H1 (cell line): ENCODE measurements at regions not wholly inside any gene's neighbourhood (a gene's known extent, or its start where the extent isn't known, plus 50 kb on each side); places are given as distances from the start of the nearest gene placed in this dataset.

Experiments
- CTCF ChIA-PET: fragments of 300-600 bp; sonication (Branson Sonifier 250); formaldehyde crosslinking; loops from one replicate; lab custom pipeline; 2021; ENCODE audit not compliant: partially characterized antibody; lab: Charles Lee
- POLR2A ChIA-PET: fragments of 300-600 bp; sonication (Branson Sonifier 250); formaldehyde crosslinking; loops from one replicate; lab custom pipeline; 2021; ENCODE audit warnings: inconsistent platforms; ENCODE audit not compliant: partially characterized antibody; lab: Charles Lee
- DNase-seq, 2 experiments: peaks; one replicate each; pipeline versions ENCODE4 v3.0.0 to v3.0.0-alpha.2; 2010 to 2022; ENCODE audit warnings: low spot score in 2 of 2, low read depth in 1 of 2, mixed read lengths in 1 of 2
- FAIRE-seq: peaks from 2 replicates; lab custom pipeline; 2011; peaks lifted over from hg19 to GRCh38; lab: Jason Lieb, UNC
- H2AFZ ChIP-seq: 2 replicates; pipeline ENCODE4 v1.8.1; 2012; ENCODE audit warnings: low read length, inconsistent platforms
- H2AK5ac ChIP-seq: 2 replicates; pipeline ENCODE4 v1.6.1; 2013; ENCODE audit warnings: low read depth, low read length
- H2BK120ac ChIP-seq: replicated peaks from 2 replicates; pipeline ENCODE3; 2013; ENCODE audit warnings: low read depth, low read length, inconsistent platforms
- H2BK12ac ChIP-seq: 2 replicates; pipeline ENCODE4 v1.6.1; 2013; ENCODE audit warnings: low read depth, low read length
- H2BK15ac ChIP-seq: 2 replicates; pipeline ENCODE4 v1.6.1; 2013; ENCODE audit warnings: low read length
- H2BK20ac ChIP-seq: 2 replicates; pipeline ENCODE4 v1.6.1; 2013; ENCODE audit warnings: low read length
- H2BK5ac ChIP-seq: 2 replicates; pipeline ENCODE4 v1.6.1; 2013; ENCODE audit warnings: low read depth, low read length
- H3K14ac ChIP-seq: 2 replicates; pipeline ENCODE4 v1.6.1; 2013; ENCODE audit warnings: inconsistent platforms; ENCODE audit not compliant: insufficient read length
- H3K18ac ChIP-seq: 2 replicates; pipeline ENCODE4 v1.6.1; 2013; ENCODE audit warnings: low read length; ENCODE audit errors: extremely low read depth
- H3K23ac ChIP-seq: 2 replicates; pipeline ENCODE4 v1.6.1; 2013; ENCODE audit warnings: inconsistent platforms; ENCODE audit not compliant: insufficient read length
- H3K23me2 ChIP-seq: 2 replicates; pipeline ENCODE4 v1.6.1; 2013; ENCODE audit warnings: low read depth, low read length
- H3K27ac ChIP-seq: 2 replicates; pipeline ENCODE4 v1.6.1; 2011; ENCODE audit warnings: low read depth, low read length, inconsistent platforms
- H3K27me3 ChIP-seq, 4 experiments: replicated peaks in 1 of 4; 1 replicate in 1 of 4; 2 replicates in 3 of 4; pipeline versions ENCODE4 v1.6.1 to v1.8.1; 2011 to 2013; ENCODE audit warnings: low read length in 3 of 4, mild to moderate bottlenecking in 3 of 4, inconsistent platforms in 2 of 4, mixed read lengths in 2 of 4, moderate library complexity in 1 of 4; ENCODE audit not compliant: control insufficient read depth in 3 of 4, insufficient read depth in 3 of 4; ENCODE audit errors: extremely low read depth in 1 of 4
- H3K36me3 ChIP-seq, 4 experiments: 2 replicates each; pipeline versions ENCODE4 v1.6.1 to v1.8.1; 2011 to 2013; ENCODE audit warnings: mild to moderate bottlenecking in 4 of 4, low read length in 3 of 4, moderate library complexity in 2 of 4, control low read depth in 1 of 4, inconsistent platforms in 1 of 4; ENCODE audit not compliant: insufficient read depth in 4 of 4, control insufficient read depth in 2 of 4
- H3K4ac ChIP-seq: replicated peaks from 2 replicates; pipeline ENCODE3; 2013; ENCODE audit warnings: low read length, low read depth, mixed read lengths, inconsistent platforms; ENCODE audit not compliant: insufficient read length
- H3K4me1 ChIP-seq, 4 experiments: replicated peaks in 1 of 4; 1 replicate in 1 of 4; 2 replicates in 3 of 4; pipeline versions ENCODE4 v1.6.1 to v1.8.1; 2011 to 2013; ENCODE audit warnings: low read length in 3 of 4, inconsistent platforms in 2 of 4, mixed read lengths in 1 of 4; ENCODE audit not compliant: insufficient read depth in 4 of 4, control insufficient read depth in 3 of 4
- H3K4me2 ChIP-seq, 2 experiments: 2 replicates each; pipeline versions ENCODE4 v1.6.1 to v1.8.1; 2011 to 2013; ENCODE audit warnings: low read depth in 2 of 2, low read length in 2 of 2, control low read depth in 1 of 2, inconsistent platforms in 1 of 2, mild to moderate bottlenecking in 1 of 2; ENCODE audit not compliant: insufficient read depth in 1 of 2
- H3K4me3 ChIP-seq, 4 experiments: fragments of 200-600, 300-600 bp in 1 of 4; sonication (generic), shearing (Covaris generic), sonication (Bioruptor Twin) in 1 of 4; 2 replicates each; pipeline versions ENCODE4 v1.5.1 to v1.8.1; 2011 to 2016; ENCODE audit warnings: low read length in 4 of 4, low read depth in 3 of 4, control low read depth in 2 of 4, inconsistent platforms in 2 of 4, mild to moderate bottlenecking in 2 of 4, mixed read lengths in 1 of 4, moderate library complexity in 1 of 4; ENCODE audit not compliant: insufficient read depth in 2 of 4; ENCODE audit errors: extremely low read depth in 1 of 4
- H3K56ac ChIP-seq: replicated peaks from 2 replicates; pipeline ENCODE3; 2013; ENCODE audit warnings: low read depth, mild to moderate bottlenecking, mixed read lengths, low read length, inconsistent platforms; ENCODE audit not compliant: insufficient read length
- H3K79me1 ChIP-seq: 2 replicates; pipeline ENCODE4 v1.6.1; 2013; ENCODE audit warnings: low read depth, low read length, control low read depth
- H3K79me2 ChIP-seq, 2 experiments: 2 replicates each; pipeline versions ENCODE4 v1.6.1 to v1.8.1; 2012 to 2013; ENCODE audit warnings: low read length in 2 of 2, mild to moderate bottlenecking in 2 of 2, inconsistent platforms in 1 of 2; ENCODE audit not compliant: insufficient read depth in 2 of 2, control insufficient read depth in 1 of 2
- H3K9ac ChIP-seq, 4 experiments: replicated peaks in 1 of 4; 1 replicate in 1 of 4; 2 replicates in 3 of 4; pipeline versions ENCODE4 v1.6.1 to v1.8.1; 2011 to 2013; ENCODE audit warnings: low read depth in 3 of 4, low read length in 3 of 4, control low read depth in 2 of 4, mild to moderate bottlenecking in 2 of 4, moderate library complexity in 2 of 4, inconsistent platforms in 1 of 4; ENCODE audit errors: extremely low read depth in 1 of 4
- H3K9me3 ChIP-seq, 2 experiments: 2 replicates each; pipeline versions ENCODE4 v1.6.1 to v1.8.1; 2012 to 2013; ENCODE audit warnings: mild to moderate bottlenecking in 2 of 2, moderate library complexity in 2 of 2, control low read depth in 1 of 2, inconsistent platforms in 1 of 2, low read depth in 1 of 2, low read length in 1 of 2, mixed read lengths in 1 of 2; ENCODE audit not compliant: insufficient read depth in 2 of 2
- H4K20me1 ChIP-seq, 2 experiments: replicated peaks in 1 of 2; 2 replicates each; pipeline versions ENCODE3 to v1.8.1; 2011 to 2013; ENCODE audit warnings: inconsistent platforms in 2 of 2, low read length in 2 of 2, mild to moderate bottlenecking in 1 of 2; ENCODE audit not compliant: insufficient read depth in 2 of 2, control insufficient read depth in 1 of 2
- H4K5ac ChIP-seq: 2 replicates; pipeline ENCODE4 v1.6.1; 2013; ENCODE audit warnings: low read length, low read depth, mixed read lengths, inconsistent platforms; ENCODE audit not compliant: insufficient read length
- H4K8ac ChIP-seq: 2 replicates; pipeline ENCODE4 v1.8.0; 2013; ENCODE audit warnings: mild to moderate bottlenecking, moderate library complexity, low read length, inconsistent platforms; ENCODE audit not compliant: insufficient read depth; ENCODE audit errors: extremely low read depth
- H4K91ac ChIP-seq: replicated peaks from 2 replicates; pipeline ENCODE3; 2013; ENCODE audit warnings: low read length, mixed read lengths, inconsistent platforms; ENCODE audit not compliant: insufficient read length
- BRCA1 ChIP-seq: IDR thresholded peaks from 2 replicates; pipeline ENCODE4 v1.6.1; 2012; ENCODE audit warnings: low read depth, low read length, improper control_type of control experiment
- CHD2 ChIP-seq: IDR thresholded peaks from 2 replicates; pipeline ENCODE4 v1.6.1; 2012; ENCODE audit warnings: low read length, improper control_type of control experiment
- CTCF ChIP-seq, 3 experiments: IDR thresholded peaks; 1 replicate in 2 of 3; 2 replicates in 1 of 3; pipeline versions ENCODE4 v1.5.1 to v1.6.1; 2011; ENCODE audit warnings: low read length in 3 of 3, mild to moderate bottlenecking in 3 of 3, inconsistent platforms in 2 of 3, low read depth in 1 of 3, moderate library complexity in 1 of 3; ENCODE audit not compliant: insufficient read depth in 1 of 3; ENCODE audit errors: control extremely low read depth in 1 of 3
- E2F6 ChIP-seq: IDR thresholded peaks from 2 replicates; pipeline ENCODE4 v1.6.1; 2012; ENCODE audit warnings: inconsistent platforms
- KDM4A ChIP-seq: IDR thresholded peaks from one replicate; pipeline ENCODE4 v1.7.1; 2012; ENCODE audit warnings: low read depth, mild to moderate bottlenecking, moderate library complexity, low read length, inconsistent platforms; ENCODE audit not compliant: severe bottlenecking
- RBBP5 ChIP-seq: IDR thresholded peaks from 2 replicates; pipeline ENCODE4 v1.7.1; 2012; ENCODE audit warnings: low read depth, mild to moderate bottlenecking, inconsistent platforms, low read length, moderate library complexity, borderline replicate concordance
- SAP30 ChIP-seq: fragments of 300-600 bp; sonication (generic); IDR thresholded peaks from 2 replicates; pipeline ENCODE4 v1.7.1; 2012; ENCODE audit warnings: low read length, moderate library complexity, mild to moderate bottlenecking, inconsistent platforms; ENCODE audit not compliant: insufficient read depth, insufficient replicate concordance
- SIX5 ChIP-seq: IDR thresholded peaks from 2 replicates; pipeline ENCODE4 v1.6.1; 2011; ENCODE audit warnings: mild to moderate bottlenecking, low read depth, low read length
- SUZ12 ChIP-seq: fragments of 200-600 bp; sonication (generic); IDR thresholded peaks from 2 replicates; pipeline ENCODE4 v1.6.1; 2012; ENCODE audit warnings: mild to moderate bottlenecking, inconsistent platforms, low read length, moderate library complexity, mixed read lengths

DNA sequence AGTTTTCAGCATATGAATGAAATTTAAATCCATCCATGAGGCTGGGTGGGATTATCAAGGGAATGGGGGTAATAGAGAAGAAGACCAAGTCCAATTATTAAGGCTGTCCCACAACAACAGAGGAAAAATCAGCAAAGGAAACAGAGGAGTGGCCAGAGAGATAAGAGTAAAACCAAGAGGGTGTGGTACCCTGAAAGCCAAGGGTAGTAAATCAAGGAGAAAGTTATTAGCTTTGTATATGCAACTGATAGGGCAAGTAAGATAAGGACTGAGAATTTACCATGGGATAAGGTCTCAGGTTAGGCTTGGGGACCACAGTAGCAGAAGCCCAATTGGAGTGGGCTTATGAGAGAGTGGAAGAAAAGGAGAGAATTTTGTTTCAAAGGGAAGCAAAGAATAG lies 134.5 kb downstream of the NUAK1 start:
- Histone ChIP-seq H4K20me1 (no peaks in the 10 kb centered on the region), H2BK15ac (no peak overlapping the region), H2BK20ac (no peak overlapping the region), H3K56ac (no peak overlapping the region), H3K4me1 (no peaks in the 10 kb centered on the region), H2BK5ac (no peak overlapping the region), H3K36me3 (no peaks in the 10 kb centered on the region), H2AK5ac (no peak overlapping the region), H3K27me3 (no peaks in the 10 kb centered on the region), H3K14ac (no peak overlapping the region), H3K27ac (no peak overlapping the region), H3K9me3 (no peaks in the 10 kb centered on the region; a peak in 1 of 4 replicates), H3K18ac (no peak overlapping the region), H3K79me2 (no peaks in the 10 kb centered on the region), H3K9ac (no peak overlapping the region), H3K23ac (no peak overlapping the region), H4K91ac (no peak overlapping the region), H3K23me2 (no peaks in the 10 kb centered on the region), H2AFZ (no peak overlapping the region), H2BK12ac (no peak overlapping the region), H2BK120ac (no peak overlapping the region), H4K5ac (no peak overlapping the region), H3K4me2 (no peak overlapping the region), H3K4ac (no peak overlapping the region), H3K4me3 (no peak overlapping the region)
- FAIRE-seq, result no peak
- ChIA-PET POLR2A (no interaction called here), CTCF (no interaction called here)
- no peak for DNase-seq
- TF ChIP-seq SUZ12, result no peak
- TF ChIP-seq SAP30, result no peak
- no peak for TF ChIP-seq E2F6
- no peak for TF ChIP-seq SIX5
- no peak for TF ChIP-seq RBBP5
- no peak for TF ChIP-seq CTCF (IDR thresholded peaks at IDR 0.05; ENCODE audit: control extremely low read depth in 1 of 3, insufficient read depth in 1 of 3, low read depth in 1 of 3, low read length in 3 of 3)
- TF ChIP-seq BRCA1, result no peak
- no peak for TF ChIP-seq CHD2
- TF ChIP-seq KDM4A, result no peak
- TF ChIP-seq, all 59 proteins: peak for 0
- no peaks in the 10 kb centered on the region for H3K79me1 ChIP-seq
- H4K8ac ChIP-seq, result no peak overlapping the region
